ENCODE measurements at regions not wholly inside any gene's neighbourhood (a gene's known extent, or its start where the extent isn't known, plus 50 kb on each side); places are given as distances from the start of the nearest gene placed in this dataset.
A peak's percentile ranks its signal among the peaks of the same experiment; 100 is the strongest.

GRCh38 chr11:131038597-131038996 lies 122.3 kb upstream of the SNX19 start:
- TF ChIP-seq CTCF (IDR thresholded peaks at IDR 0.05) = peak in 4 of 6 experiments; percentile 14 to 60 (median 22)
- no peak for TF ChIP-seq POLR2A (IDR thresholded peaks at IDR 0.05)
